PC-3 (cell line): ENCODE measurements at regions not wholly inside any gene's neighbourhood (a gene's known extent, or its start where the extent isn't known, plus 50 kb on each side); places are given as distances from the start of the nearest gene placed in this dataset.

ENCODE experiments used
- EZH2 ChIP-seq: fragments of 300-600 bp; sonication (generic); IDR thresholded peaks from one replicate; pipeline ENCODE4 v1.6.1; 2017; ENCODE audit warnings: antibody characterized with exemption, mild to moderate bottlenecking, low read length; ENCODE audit not compliant: unreplicated experiment
- EZH2phosphoT487 ChIP-seq: fragments of 300-600 bp; sonication (generic); IDR thresholded peaks from 2 replicates; pipeline ENCODE4 v1.6.1; 2018; ENCODE audit warnings: mild to moderate bottlenecking, antibody characterized with exemption, low read length, borderline replicate concordance
- TF ChIP-seq, protein P1 (sequence below): fragments of 300-600 bp; sonication (generic); conservative IDR thresholded peaks from 2 replicates; pipeline ENCODE4 v1.5.1; 2017; ENCODE audit warnings: antibody characterized with exemption, low read depth, mild to moderate bottlenecking, low read length

DNA sequence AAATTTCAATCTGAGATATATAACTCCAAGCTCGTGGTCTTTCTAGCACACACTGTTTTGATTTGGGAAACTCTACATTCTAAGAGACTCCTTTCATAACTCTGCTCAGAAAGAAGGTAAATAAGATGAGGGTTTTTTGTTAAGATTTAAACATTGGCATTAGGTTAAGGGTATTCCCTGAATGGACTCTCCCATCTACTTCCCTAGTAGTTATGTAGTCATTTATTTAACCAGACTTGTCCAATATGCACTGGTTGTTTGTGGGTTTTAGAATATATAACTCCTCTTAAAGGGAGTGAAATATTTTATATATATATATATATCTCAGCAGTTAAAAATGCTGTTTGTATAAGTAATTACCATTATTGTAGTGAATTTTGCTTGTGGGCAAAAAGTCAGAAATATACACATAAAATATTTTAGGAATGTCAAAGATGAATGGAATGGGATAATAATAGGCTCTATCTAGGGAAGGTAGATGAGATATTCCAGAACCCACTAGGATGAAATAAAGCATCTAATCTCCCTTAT, 61.5 kb upstream of the WDR75 start:
- TF ChIP-seq, protein P1, sequence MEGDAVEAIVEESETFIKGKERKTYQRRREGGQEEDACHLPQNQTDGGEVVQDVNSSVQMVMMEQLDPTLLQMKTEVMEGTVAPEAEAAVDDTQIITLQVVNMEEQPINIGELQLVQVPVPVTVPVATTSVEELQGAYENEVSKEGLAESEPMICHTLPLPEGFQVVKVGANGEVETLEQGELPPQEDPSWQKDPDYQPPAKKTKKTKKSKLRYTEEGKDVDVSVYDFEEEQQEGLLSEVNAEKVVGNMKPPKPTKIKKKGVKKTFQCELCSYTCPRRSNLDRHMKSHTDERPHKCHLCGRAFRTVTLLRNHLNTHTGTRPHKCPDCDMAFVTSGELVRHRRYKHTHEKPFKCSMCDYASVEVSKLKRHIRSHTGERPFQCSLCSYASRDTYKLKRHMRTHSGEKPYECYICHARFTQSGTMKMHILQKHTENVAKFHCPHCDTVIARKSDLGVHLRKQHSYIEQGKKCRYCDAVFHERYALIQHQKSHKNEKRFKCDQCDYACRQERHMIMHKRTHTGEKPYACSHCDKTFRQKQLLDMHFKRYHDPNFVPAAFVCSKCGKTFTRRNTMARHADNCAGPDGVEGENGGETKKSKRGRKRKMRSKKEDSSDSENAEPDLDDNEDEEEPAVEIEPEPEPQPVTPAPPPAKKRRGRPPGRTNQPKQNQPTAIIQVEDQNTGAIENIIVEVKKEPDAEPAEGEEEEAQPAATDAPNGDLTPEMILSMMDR: no peak
- no peak for TF ChIP-seq EZH2
- TF ChIP-seq EZH2phosphoT487: no peak
